ENCODE measurements at regions not wholly inside any gene's neighbourhood (a gene's known extent, or its start where the extent isn't known, plus 50 kb on each side); places are given as distances from the start of the nearest gene placed in this dataset.

DNA sequence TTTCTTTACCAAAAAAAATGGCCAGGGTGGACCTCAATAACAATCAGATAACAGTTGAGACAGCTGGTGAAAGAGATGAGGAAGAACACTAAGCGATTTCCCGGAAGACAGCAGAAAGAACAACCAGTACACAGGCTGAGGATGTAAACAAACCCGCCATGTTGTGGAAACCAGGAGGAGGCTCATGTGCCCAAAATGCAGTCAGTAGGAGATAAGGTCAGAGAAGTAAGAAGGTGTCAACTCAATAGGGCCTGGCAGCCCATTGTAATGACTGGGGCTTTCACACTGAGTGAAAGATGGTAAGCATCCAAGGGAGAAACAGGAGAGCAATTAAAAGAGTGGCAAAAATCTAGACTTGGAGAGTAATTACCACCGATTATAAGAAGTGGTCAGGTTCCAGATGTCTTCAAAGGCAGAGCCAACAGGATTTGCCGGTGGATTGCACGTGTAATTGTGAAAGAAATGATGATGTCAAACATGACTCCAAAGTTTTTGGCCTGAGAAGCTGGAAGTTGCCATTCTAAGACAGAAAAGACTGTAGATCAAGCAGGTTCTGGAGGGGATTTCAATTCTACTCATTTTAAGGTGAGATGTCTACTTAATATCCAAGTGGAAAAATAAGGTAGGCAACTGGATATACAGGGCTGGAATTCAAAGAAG, 77.7 kb upstream of the CYP1B1 start (continued):
- TF ChIP-seq, protein P1, sequence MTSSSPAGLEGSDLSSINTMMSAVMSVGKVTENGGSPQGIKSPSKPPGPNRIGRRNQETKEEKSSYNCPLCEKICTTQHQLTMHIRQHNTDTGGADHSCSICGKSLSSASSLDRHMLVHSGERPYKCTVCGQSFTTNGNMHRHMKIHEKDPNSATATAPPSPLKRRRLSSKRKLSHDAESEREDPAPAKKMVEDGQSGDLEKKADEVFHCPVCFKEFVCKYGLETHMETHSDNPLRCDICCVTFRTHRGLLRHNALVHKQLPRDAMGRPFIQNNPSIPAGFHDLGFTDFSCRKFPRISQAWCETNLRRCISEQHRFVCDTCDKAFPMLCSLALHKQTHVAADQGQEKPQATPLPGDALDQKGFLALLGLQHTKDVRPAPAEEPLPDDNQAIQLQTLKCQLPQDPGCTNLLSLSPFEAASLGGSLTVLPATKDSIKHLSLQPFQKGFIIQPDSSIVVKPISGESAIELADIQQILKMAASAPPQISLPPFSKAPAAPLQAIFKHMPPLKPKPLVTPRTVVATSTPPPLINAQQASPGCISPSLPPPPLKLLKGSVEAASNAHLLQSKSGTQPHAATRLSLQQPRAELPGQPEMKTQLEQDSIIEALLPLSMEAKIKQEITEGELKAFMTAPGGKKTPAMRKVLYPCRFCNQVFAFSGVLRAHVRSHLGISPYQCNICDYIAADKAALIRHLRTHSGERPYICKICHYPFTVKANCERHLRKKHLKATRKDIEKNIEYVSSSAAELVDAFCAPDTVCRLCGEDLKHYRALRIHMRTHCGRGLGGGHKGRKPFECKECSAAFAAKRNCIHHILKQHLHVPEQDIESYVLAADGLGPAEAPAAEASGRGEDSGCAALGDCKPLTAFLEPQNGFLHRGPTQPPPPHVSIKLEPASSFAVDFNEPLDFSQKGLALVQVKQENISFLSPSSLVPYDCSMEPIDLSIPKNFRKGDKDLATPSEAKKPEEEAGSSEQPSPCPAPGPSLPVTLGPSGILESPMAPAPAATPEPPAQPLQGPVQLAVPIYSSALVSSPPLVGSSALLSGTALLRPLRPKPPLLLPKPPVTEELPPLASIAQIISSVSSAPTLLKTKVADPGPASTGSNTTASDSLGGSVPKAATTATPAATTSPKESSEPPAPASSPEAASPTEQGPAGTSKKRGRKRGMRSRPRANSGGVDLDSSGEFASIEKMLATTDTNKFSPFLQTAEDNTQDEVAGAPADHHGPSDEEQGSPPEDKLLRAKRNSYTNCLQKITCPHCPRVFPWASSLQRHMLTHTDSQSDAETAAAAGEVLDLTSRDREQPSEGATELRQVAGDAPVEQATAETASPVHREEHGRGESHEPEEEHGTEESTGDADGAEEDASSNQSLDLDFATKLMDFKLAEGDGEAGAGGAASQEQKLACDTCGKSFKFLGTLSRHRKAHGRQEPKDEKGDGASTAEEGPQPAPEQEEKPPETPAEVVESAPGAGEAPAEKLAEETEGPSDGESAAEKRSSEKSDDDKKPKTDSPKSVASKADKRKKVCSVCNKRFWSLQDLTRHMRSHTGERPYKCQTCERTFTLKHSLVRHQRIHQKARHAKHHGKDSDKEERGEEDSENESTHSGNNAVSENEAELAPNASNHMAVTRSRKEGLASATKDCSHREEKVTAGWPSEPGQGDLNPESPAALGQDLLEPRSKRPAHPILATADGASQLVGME (CRISPR knock-in tag; IDR thresholded peaks at IDR 0.05), result no peak
- TF ChIP-seq KLF1 (tag; IDR thresholded peaks at IDR 0.05) (no peak), CREBBP (IDR thresholded peaks at IDR 0.05; ENCODE audit: low read depth, low read length) (no peak), U2AF1 (optimal IDR thresholded peaks at IDR 0.05; ENCODE audit: low read depth, low read length) (no peak), HEY1 (CRISPR knock-in tag; IDR thresholded peaks at IDR 0.05; ENCODE audit: borderline replicate concordance) (no peak), SMARCB1 (IDR thresholded peaks at IDR 0.05; ENCODE audit: insufficient read length, low read depth) (no peak), KAT8 (IDR thresholded peaks at IDR 0.05; ENCODE audit: low read depth) (0 out of 2 replicates have a peak, but pooled peaks have one; percentile 74), HNRNPUL1 (IDR thresholded peaks at IDR 0.05; ENCODE audit: low read length) (no peak), SMAD4 (CRISPR knock-in tag; conservative IDR thresholded peaks at IDR 0.05) (peak; percentile 40; the same call in 1 of the 2 replicates), ETV6 (IDR thresholded peaks at IDR 0.05; ENCODE audit: borderline replicate concordance in 1 of 2, low read depth in 2 of 2, low read length in 1 of 2) (peak; percentile 75 to 81; a peak in 3 of 4 replicates), ETV6 (CRISPR knock-in tag; IDR thresholded peaks at IDR 0.05; ENCODE audit: borderline replicate concordance) (no peak), EHMT2 (IDR thresholded peaks at IDR 0.05) (peak; percentile 87; the same call in 1 of the 2 replicates), ERF (CRISPR knock-in tag; IDR thresholded peaks at IDR 0.05) (no peak), NR2C2 (CRISPR knock-in tag; IDR thresholded peaks at IDR 0.05) (no peak), NR2C2 (tag; IDR thresholded peaks at IDR 0.05) (peak; percentile 38; the same call in 1 of the 2 replicates), GTF2A2 (tag; IDR thresholded peaks at IDR 0.05) (no peak), MEIS2 (IDR thresholded peaks at IDR 0.05; ENCODE audit: partially characterized antibody) (peak; percentile 49), NR2F6 (CRISPR knock-in tag; IDR thresholded peaks at IDR 0.05) (no peak), POLR3G (IDR thresholded peaks at IDR 0.05; ENCODE audit: extremely low read depth, insufficient read length, insufficient replicate concordance) (no peak)
- TF ChIP-seq, protein P2, sequence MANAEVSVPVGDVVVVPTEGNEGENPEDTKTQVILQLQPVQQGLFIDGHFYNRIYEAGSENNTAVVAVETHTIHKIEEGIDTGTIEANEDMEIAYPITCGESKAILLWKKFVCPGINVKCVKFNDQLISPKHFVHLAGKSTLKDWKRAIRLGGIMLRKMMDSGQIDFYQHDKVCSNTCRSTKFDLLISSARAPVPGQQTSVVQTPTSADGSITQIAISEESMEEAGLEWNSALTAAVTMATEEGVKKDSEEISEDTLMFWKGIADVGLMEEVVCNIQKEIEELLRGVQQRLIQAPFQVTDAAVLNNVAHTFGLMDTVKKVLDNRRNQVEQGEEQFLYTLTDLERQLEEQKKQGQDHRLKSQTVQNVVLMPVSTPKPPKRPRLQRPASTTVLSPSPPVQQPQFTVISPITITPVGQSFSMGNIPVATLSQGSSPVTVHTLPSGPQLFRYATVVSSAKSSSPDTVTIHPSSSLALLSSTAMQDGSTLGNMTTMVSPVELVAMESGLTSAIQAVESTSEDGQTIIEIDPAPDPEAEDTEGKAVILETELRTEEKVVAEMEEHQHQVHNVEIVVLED (CRISPR knock-in tag; IDR thresholded peaks at IDR 0.05), result no peak
- TF ChIP-seq, protein P3, sequence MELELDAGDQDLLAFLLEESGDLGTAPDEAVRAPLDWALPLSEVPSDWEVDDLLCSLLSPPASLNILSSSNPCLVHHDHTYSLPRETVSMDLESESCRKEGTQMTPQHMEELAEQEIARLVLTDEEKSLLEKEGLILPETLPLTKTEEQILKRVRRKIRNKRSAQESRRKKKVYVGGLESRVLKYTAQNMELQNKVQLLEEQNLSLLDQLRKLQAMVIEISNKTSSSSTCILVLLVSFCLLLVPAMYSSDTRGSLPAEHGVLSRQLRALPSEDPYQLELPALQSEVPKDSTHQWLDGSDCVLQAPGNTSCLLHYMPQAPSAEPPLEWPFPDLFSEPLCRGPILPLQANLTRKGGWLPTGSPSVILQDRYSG (tag; conservative IDR thresholded peaks at IDR 0.05; ENCODE audit: low read depth), result peak; percentile 69; the same call in 1 of the 2 replicates

Data from K562 (cell line).